HG02678 (cell line): ENCODE measurements at regions not wholly inside any gene's neighbourhood (a gene's known extent, or its start where the extent isn't known, plus 50 kb on each side); places are given as distances from the start of the nearest gene placed in this dataset.
A peak's percentile ranks its signal among the peaks of the same experiment; 100 is the strongest.
"Not testable (repeated sequence)": the region's sequence is repeated elsewhere in the genome, so short reads cannot be mapped to it uniquely, and the experiment has no call there.

ENCODE experiments used
- ATAC-seq: cut with Tn5 transposase; IDR thresholded peaks from one replicate; pipeline ENCODE4 v1.9.1; 2021; ENCODE audit warnings: mild to moderate bottlenecking, moderate library complexity; ENCODE audit not compliant: unreplicated experiment

DNA sequence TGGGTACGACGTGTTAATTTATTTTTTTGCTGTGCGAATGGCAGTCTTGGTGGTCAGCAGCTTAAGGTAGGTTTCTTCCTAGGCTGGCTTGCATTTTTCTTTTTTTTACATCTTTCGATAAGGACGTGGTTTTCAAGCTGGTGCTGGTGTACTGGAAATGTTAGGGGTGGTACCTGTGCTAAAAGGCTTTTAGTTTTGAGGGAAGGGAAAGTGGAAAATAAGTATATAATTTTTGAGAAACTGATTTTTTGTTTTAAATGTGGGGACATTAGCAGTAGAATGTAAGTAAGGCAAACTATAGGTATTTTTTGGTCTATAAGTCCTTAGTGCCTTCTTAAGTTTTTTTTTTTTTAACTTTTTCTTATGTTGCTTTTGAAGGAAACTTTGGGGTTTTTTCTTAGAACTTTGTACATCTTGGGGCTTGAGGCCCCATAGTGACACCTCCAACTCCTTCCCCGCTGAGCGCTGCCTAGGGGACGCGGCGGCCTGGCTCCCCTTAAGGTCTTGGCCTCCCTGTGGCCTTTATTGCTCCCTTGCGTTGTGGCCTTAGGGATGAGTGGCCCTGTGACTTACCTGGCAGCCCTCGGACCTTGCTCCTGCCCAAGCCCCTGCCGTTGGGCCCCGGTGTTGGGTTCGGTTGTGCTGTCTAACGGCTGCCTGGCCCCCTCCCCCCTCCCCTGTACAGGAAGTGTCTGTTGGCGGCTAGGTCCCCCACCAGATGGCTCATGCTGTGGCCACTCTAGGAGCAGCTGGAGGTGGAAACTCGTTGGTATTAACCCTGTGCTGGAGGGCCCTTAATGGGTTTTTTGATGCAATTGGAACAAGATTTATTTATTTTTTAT, 88.0 kb upstream of the RPRML start:
- peak; percentile 81 for ATAC-seq

DNA sequence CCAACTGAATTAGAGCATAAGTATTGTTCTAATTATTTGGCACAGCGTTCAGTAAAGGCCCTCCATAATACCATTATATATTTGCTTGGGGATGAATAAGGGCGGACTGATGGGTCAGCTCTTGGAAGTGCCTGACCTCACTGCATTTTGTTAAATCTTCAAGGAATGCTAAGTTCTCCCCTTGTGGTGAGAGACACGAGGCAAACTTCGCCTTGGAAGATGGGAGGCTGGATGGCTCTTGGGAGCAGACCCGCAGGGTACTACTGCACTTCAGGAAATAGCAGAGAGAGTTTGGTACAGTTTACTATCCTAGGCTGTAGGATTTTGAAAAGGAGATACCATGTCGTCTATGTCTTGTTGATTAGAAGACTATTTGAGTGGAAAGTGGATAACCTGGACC, 87.0 kb upstream of the RPRML start:
- ATAC-seq = no peak

DNA sequence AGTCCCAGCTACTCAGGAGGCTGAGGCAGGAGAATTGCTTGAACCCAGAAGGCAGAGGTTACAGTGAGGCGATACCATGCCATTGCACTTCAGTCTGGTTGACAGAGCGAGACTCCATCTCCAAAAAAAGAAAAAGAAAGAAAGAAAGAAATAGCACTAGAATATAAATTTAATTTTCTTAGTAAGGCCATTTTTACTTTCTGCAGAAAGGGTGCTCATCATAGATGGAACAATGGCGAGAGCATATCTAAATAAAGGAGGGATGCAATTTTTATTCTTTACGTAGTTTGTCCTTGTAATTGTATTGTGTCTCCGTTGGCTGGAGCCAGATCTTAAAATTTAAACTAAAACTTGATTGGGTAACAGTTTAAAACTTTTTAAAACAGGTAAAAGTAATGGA, 85.6 kb upstream of the RPRML start:
- no peak for ATAC-seq

DNA sequence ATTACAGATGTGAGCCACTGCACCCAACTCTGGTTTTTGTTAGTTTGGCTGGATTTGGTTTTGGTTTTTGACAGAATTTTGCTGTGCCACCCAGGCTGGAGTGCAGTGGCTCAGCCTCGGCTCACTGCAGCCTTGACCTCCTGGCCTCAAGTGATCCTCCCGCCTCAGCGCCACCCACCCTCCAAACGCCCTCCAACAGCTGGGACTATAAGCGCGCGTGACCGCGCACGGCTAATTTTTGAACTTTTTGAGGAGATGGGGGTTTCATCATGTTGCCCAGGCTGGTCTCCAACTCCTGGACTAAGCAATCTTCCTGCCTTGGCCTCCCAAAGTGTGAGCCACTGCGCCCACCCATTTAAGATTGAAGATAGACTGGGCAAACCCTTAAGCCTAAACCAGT, 84.4 kb upstream of the RPRML start:
- no peak for ATAC-seq

DNA sequence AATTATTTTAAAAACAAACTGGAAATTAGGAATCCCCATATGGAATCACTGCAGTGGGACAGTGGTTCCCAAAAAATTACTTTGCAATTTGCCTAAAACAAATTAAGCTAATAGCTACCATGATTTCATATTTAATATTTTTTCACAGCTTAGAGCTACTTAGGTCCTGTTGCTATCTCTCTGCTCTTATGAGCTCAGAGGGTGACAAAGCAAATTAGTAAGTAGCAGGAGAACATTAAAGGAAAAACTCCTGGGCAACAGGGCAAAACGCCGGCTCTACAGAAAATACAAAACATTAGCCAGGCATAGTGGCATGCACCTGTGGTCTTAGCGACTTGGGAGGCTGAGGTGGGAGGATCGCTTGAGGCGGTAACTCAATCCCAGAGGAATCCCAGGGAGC, 83.8 kb upstream of the RPRML start:
- ATAC-seq = not testable (repeated sequence)

DNA sequence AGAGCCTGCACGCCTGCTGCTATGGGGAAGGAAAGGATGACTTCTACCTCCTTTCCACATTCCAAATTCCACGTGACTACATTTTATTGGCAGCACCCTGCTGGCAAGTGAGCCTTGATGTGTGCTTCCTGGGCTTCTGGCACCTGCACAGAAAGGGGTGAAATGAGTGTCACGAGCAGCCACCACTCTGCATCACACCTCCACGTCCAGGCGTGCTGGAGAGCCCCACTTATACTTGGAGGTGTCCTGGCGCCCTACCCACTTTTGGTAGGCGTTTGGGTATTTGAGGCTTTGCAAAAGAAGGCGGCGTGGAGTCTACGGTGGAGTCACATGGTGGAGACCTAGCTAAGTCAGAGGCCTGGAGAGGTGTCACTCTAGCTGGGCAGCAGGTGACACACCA, 81.0 kb upstream of the RPRML start:
- not testable (repeated sequence) for ATAC-seq

DNA sequence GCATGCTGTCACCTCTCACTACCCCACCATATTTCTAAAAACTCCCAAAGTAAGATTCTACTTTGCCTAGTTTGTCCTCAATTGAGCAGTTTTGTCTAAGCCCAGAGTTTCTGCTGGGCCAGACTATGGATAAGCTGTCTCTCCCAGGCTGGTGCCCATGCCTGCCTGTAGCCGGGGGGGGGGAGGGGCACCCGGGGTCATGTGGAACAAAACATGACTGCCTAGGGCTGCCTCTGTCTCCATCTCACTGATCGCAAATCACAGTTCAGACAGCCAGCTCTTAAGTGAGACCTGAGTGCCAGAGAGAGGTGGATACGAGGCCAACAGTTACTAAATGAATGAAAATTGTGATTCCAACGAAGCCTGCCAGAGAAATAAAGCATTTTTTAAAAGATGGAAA, 78.8 kb upstream of the RPRML start:
- no peak for ATAC-seq

DNA sequence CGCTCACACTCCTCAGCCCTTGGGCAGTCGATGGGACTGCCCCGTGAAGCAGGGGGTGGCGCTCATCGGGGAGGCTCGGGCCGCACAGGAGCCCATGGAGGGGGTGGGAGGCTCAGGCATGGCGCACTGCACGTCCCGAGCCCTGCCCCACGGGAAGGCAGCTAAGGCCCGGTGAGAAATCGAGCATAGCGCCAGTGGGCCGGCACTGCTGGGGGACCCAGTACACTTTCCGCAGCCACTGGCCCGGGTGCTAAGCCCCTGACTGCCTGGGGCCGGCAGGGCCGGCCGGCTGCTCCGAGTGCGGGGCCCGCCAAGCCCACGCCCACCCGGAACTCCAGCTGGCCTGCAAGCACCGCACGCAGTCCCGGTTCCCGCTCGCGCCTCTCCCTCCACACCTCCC, 78.2 kb upstream of the RPRML start:
- not testable (repeated sequence) for ATAC-seq

DNA sequence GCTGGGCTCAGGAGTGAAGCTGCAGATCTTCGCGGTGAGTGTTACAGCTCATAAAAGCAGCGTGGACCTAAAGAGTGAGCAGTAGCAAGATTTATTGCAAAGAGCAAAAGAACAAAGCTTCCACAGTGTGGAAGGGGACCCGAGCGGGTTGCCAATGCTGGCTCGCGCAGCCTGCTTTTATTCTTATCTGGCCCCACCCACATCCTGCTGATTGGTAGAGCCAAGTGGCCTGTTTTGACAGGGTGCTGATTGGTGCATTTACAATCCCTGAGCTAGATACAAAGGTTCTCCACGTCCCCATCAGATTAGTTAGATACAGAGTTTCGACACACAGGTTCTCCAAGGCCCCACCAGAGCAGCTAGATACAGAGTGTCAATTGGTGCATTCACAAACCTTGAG, 77.6 kb upstream of the RPRML start:
- ATAC-seq = not testable (repeated sequence)
